ENCODE measurements at regions not wholly inside any gene's neighbourhood (a gene's known extent, or its start where the extent isn't known, plus 50 kb on each side); places are given as distances from the start of the nearest gene placed in this dataset.

GRCh38 chr12:74412606-74413230 is 124.9 kb upstream of the ATXN7L3B start:
- no peak for DNase-seq

DNA sequence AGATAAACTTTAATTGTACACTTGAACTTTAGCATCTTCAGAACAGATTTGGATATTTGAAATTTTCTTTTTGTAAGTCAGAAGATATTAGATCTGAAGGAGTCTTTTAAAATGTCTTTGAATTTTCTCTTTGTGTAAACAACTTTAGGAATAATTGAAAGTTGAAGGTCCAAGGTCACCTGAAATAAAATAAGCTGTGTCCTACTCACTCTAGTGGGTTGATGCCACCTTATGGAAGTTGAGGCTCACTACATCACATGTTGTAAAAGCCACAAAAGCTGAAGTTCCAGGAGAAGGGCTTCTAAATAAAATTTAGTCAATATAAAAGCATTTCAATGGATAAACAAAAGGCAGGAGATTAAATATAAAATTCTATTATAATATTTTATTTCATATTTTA is 122.0 kb upstream of the ATXN7L3B start:
- DNase-seq, result no peak

DNA sequence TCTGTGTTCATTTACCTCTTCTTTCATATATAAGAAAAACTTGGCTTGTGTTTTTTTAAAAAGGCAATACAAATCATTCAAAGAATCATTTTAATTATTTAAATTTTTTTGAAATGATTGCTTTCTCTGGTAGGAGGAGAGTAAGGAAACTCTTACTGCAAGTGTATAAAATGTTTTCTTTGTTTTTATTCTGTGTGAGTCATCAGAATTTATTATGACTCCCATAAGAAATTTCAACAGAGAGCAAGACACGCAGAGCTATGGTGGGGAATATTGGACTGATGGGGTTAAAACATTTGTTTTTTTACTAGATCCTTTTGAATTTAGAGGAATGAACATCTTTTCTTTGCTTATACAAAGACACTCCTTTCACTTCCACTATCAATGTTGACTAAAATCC is 119.1 kb upstream of the ATXN7L3B start:
- DNase-seq, result no peak

DNA sequence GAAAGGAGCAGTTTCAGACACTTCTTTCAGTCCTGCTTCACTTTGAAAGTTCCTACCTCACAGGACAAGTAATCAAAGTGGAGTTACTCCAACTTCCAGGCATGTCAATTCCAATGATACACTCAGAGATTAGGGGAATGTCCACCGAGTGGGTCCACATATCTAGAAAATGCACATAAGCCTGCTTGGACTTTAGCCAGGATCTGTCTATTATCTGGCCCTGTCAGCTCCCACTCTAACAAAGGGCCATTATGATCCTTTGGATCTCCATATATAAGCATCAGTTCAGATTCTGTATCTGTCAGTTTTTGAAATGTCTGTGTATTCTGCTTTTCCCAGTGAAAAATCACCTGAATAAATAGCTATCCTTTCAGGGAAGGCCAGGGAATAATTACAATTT is 112.9 kb upstream of the ATXN7L3B start:
- DNase-seq, result no peak

DNA sequence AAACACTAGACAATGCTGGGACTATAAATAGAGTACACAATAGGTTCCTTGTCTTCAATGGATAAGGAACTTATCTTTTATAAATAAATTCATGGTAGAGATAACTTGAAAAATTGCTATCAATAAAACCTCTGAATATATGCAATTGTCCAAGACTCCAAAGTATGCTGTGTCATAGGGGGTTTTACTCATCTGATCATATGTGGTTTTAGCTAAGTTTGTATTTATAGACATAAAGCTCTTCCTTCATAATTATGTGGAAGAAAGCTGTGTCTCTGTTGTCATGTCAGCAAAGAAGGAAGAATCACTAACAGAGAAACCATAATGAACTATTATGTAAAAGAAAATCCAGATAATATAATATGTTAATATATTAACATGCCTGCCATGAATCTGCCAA is 111.5 kb upstream of the ATXN7L3B start:
- DNase-seq, result no peak

DNA sequence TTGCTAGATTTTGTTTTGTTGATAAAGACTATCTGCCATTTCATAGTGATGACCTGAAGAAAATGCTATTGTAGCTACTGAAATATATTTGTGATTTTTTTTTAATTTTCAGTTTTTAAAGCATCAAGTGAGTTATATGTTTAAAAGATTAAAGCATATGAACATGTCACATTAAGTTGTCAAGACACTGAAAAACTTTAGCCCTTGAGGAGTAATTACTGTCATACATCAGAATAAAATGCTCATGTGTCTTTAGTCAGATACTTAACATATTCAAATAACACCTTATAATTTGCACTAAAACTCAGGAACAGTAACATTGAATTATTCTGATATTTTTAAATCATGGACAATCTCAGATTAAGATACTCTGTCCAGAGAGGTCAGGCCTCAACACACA is 108.1 kb upstream of the ATXN7L3B start:
- DNase-seq, result no peak

- DNase-seq, result no peak
Measured at GRCh38 chr12:74431801-74432200, 105.8 kb upstream of the ATXN7L3B start.

DNA sequence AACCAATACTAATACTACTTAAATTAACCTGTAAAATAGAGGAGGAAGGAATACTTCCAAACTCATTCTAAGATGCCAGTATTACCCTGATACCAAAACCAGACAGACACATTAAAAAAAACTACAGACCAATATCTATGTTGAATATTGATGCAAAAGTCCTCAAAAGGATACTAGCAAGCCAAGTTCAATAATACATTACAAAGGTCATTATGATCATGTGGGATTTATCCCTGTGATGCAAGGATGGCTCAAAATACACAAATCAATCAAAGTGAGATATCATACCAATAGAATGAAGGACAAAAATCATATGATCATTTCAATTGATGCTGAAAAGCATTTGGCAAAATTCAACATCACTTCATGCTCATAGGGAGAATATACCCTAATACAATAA is 97.2 kb upstream of the ATXN7L3B start:
- no peak for DNase-seq

- no peak for DNase-seq
Measured at GRCh38 chr12:74441872-74442271, 95.8 kb upstream of the ATXN7L3B start.

GRCh38 chr12:74446466-74446865 is 91.2 kb upstream of the ATXN7L3B start:
- no peak for DNase-seq

GRCh38 chr12:74449872-74450271 is 87.8 kb upstream of the ATXN7L3B start:
- no peak for DNase-seq

- no peak for DNase-seq
Measured at GRCh38 chr12:74454109-74454508, 83.5 kb upstream of the ATXN7L3B start.

GRCh38 chr12:74455429-74455828 is 82.2 kb upstream of the ATXN7L3B start:
- no peak for DNase-seq

DNA sequence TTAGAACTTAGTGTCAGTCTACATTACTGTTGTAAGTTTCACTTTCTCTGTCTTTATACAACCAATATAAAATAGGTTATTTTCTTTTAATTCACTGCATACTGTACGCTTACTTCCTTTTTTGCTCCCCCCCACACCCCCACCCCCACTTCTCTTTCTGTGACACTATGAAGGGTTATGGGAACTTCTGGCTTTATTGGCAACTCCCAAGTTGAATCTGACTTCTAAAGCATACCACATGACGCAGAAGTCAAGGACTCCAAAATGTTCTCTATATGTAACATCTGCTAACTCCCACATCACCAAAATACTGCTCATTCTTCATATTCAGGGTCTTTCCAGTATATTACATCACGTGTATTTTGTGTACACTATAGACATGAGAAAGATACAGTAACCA is 81.2 kb upstream of the ATXN7L3B start:
- DNase-seq, result no peak

DNA sequence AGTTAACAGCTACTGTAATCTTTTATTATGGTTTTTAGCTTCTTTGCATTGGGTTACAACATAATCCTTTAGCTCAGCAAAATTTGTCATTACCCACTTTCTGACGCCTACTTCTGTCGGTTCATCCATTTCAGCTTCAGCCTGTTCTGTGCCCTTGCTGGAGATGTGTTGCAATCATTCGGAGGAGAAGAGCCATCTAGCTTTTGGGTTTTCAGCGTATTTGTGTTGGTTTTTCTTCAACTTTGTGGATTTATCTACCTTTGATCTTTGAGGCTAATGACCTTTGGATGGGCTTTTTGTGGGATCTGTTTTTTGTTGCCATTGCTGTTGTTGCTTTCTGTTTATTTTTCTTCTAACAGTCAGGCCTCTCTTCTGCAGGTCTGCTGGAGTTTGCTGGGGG is 69.2 kb upstream of the ATXN7L3B start:
- DNase-seq, result no peak

DNA sequence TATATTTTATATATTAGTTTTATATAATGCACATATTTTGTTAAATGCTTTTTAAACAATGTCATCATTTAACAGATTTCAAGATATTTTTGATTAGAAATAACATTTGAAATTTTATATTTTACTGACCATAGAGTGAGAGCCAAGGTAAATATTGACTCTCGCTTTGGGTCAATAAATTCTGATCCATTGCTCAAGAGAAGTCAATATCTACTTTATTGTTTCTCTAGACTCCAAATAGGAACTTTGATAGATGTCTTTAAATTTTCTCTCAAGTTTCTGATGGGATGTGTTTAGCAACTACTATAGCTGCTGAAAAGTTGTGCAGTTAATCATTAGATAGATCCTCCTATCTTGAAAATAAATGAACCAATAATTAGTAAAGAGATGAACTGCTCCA is 61.4 kb upstream of the ATXN7L3B start:
- DNase-seq, result no peak

DNA sequence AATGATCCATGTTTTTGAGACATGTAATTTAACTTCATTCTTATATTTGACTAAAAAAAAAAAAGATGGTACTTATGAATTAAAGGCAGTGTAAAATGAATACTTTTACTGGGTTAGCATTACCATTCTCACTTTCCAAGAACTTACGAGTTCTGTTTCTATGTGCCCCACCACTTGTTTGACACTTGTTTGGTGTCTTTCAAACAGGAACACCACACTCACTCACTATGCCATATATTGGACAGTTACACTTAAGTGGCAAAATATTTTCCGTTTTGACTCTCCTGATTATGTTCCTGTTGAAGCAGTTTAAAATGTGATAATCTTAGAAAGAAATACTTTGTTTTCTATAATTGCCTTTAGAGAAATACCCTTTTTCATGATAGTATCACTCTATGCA is 56.6 kb upstream of the ATXN7L3B start:
- no peak for DNase-seq

- DNase-seq, result no peak
Measured at GRCh38 chr12:74482115-74482514, 55.5 kb upstream of the ATXN7L3B start.

DNA sequence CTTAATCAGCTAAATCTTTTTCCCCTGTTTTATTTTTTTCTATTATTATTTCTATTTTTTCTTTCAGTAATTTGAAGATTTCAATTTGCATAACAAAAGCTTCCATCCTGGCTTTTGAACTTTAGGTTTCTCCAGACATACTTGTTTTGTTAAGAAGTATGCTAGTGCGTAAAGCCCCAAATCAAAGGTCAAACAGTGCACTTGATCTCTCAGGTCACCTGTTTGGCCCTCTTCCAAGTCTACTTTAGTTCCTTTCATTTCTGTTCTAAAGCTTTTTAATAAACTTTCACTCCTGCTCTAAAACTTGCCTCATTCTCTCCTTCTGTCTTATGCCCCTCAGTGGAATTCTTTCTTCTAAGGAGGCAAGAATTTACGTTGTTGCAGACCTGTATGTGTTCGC is 54.6 kb upstream of the ATXN7L3B start:
- DNase-seq, result no peak
